IMR-90 (cell line): ENCODE measurements at regions not wholly inside any gene's neighbourhood (a gene's known extent, or its start where the extent isn't known, plus 50 kb on each side); places are given as distances from the start of the nearest gene placed in this dataset.

Experiments
- ATAC-seq: fragments of 200-7000 bp; cut with Tn5 transposase; 2 replicates; pipeline ENCODE4 v1.9.1; 2020; ENCODE audit warnings: low read depth, mild to moderate bottlenecking, moderate library complexity
- BruUV-seq: library from RNA; stranded (reverse); fragments of 400-500 nt; replicated peaks from 2 replicates; lab custom pipeline; 2021; lab: Mats Ljungman, UMichigan
- CTCF ChIA-PET: fragments of 300-600 bp; formaldehyde crosslinking; extraction: SDS; loops from one replicate; lab custom pipeline; 2021; ENCODE audit warnings: antibody characterized with exemption; lab: Yijun Ruan, JAX
- POLR2A ChIA-PET: fragments of 300-600 bp; sonication (Branson Sonifier 250); formaldehyde crosslinking; loops from one replicate; lab custom pipeline; 2022; ENCODE audit warnings: antibody characterized with exemption; ENCODE audit not compliant: unreplicated experiment; lab: Charles Lee
- DNase-seq: peaks from one replicate; pipeline ENCODE4 v3.0.0; 2013
- H2AFZ ChIP-seq: replicated peaks from 2 replicates; pipeline ENCODE3; 2013; ENCODE audit warnings: low read length, mild to moderate bottlenecking; ENCODE audit not compliant: poor library complexity
- H2AK5ac ChIP-seq: 2 replicates; pipeline ENCODE4 v1.6.1; 2013; ENCODE audit warnings: low read depth, low read length, inconsistent platforms
- H2AK9ac ChIP-seq: replicated peaks from 2 replicates; pipeline ENCODE3; 2013; ENCODE audit warnings: mild to moderate bottlenecking, low read depth, low read length, moderate library complexity; ENCODE audit not compliant: poor library complexity
- H2BK120ac ChIP-seq: 2 replicates; pipeline ENCODE4 v1.6.1; 2013; ENCODE audit warnings: low read depth, low read length, inconsistent platforms
- H2BK15ac ChIP-seq: 3 replicates; pipeline ENCODE4 v1.6.1; 2013; ENCODE audit warnings: low read depth, low read length, inconsistent platforms
- H2BK20ac ChIP-seq: 2 replicates; pipeline ENCODE4 v1.6.1; 2013; ENCODE audit warnings: low read depth, mild to moderate bottlenecking, inconsistent platforms, low read length, moderate library complexity
- H2BK5ac ChIP-seq: 2 replicates; pipeline ENCODE4 v1.6.1; 2013; ENCODE audit warnings: mild to moderate bottlenecking, low read depth, low read length, inconsistent platforms; ENCODE audit not compliant: poor library complexity, severe bottlenecking
- H3K14ac ChIP-seq: replicated peaks from 2 replicates; pipeline ENCODE4 v1.6.1; 2013; ENCODE audit warnings: low read depth, low read length, inconsistent platforms
- H3K18ac ChIP-seq: 2 replicates; pipeline ENCODE4 v1.6.1; 2013; ENCODE audit warnings: low read depth, low read length, control low read depth
- H3K23ac ChIP-seq: 2 replicates; pipeline ENCODE4 v1.6.1; 2013; ENCODE audit warnings: low read depth, low read length, inconsistent platforms
- H3K27ac ChIP-seq: 2 replicates; pipeline ENCODE4 v1.5.1; 2013; ENCODE audit warnings: mild to moderate bottlenecking, control low read depth, low read length; ENCODE audit not compliant: insufficient read depth
- H3K27me3 ChIP-seq: 2 replicates; pipeline ENCODE4 v1.6.1; 2013; ENCODE audit warnings: low read length; ENCODE audit not compliant: control insufficient read depth, insufficient read depth
- H3K36me3 ChIP-seq: 2 replicates; pipeline ENCODE4 v1.6.1; 2013; ENCODE audit warnings: low read length, mixed read lengths; ENCODE audit not compliant: control insufficient read depth, insufficient read depth
- H3K4ac ChIP-seq: 2 replicates; pipeline ENCODE4 v1.6.1; 2013; ENCODE audit warnings: low read depth, low read length, inconsistent platforms
- H3K4me1 ChIP-seq: 2 replicates; pipeline ENCODE4 v1.6.1; 2013; ENCODE audit warnings: low read length, mixed read lengths; ENCODE audit not compliant: control insufficient read depth, insufficient read depth
- H3K4me2 ChIP-seq: 2 replicates; pipeline ENCODE4 v1.6.1; 2013; ENCODE audit warnings: low read depth, mild to moderate bottlenecking, control low read depth, low read length, moderate library complexity
- H3K4me3 ChIP-seq: 2 replicates; pipeline ENCODE4 v1.5.1; 2013; ENCODE audit warnings: low read depth, mild to moderate bottlenecking, control low read depth, low read length, moderate library complexity; ENCODE audit not compliant: insufficient read depth
- H3K56ac ChIP-seq: 2 replicates; pipeline ENCODE4 v1.6.1; 2013; ENCODE audit warnings: low read length, inconsistent platforms; ENCODE audit not compliant: insufficient read depth; ENCODE audit errors: extremely low read depth
- H3K79me1 ChIP-seq, 2 experiments: 2 replicates each; pipeline ENCODE4 v1.6.1; 2013; ENCODE audit warnings: low read length in 2 of 2, inconsistent platforms in 1 of 2, low read depth in 1 of 2
- H3K9ac ChIP-seq: 2 replicates; pipeline ENCODE4 v1.6.1; 2013; ENCODE audit warnings: low read depth, low read length, control low read depth
- H3K9me1 ChIP-seq: 2 replicates; pipeline ENCODE4 v1.6.1; 2013; ENCODE audit warnings: low read length, inconsistent platforms; ENCODE audit not compliant: insufficient read depth
- H3K9me3 ChIP-seq: 2 replicates; pipeline ENCODE4 v1.6.1; 2013; ENCODE audit warnings: low read length; ENCODE audit not compliant: control insufficient read depth, insufficient read depth
- H4K20me1 ChIP-seq: 2 replicates; pipeline ENCODE4 v1.6.1; 2013; ENCODE audit warnings: low read length, inconsistent platforms; ENCODE audit not compliant: insufficient read depth
- H4K5ac ChIP-seq: 2 replicates; pipeline ENCODE4 v1.6.1; 2013; ENCODE audit warnings: mild to moderate bottlenecking, low read depth, low read length, control low read depth
- H4K8ac ChIP-seq, 2 experiments: 2 replicates each; pipeline ENCODE4 v1.6.1; 2013; ENCODE audit warnings: low read depth in 2 of 2, low read length in 2 of 2, control low read depth in 1 of 2, inconsistent platforms in 1 of 2
- H4K91ac ChIP-seq: 2 replicates; pipeline ENCODE4 v1.6.1; 2013; ENCODE audit warnings: low read depth, low read length, inconsistent platforms; ENCODE audit not compliant: insufficient read depth
- BHLHE40 ChIP-seq: fragments of 150-350 bp; IDR thresholded peaks from 2 replicates; pipeline ENCODE4 v1.6.1; 2016; ENCODE audit warnings: mild to moderate bottlenecking, low read depth, low read length
- CTCF ChIP-seq: conservative IDR thresholded peaks from 2 replicates; pipeline ENCODE4 v1.5.1; 2012; ENCODE audit warnings: mild to moderate bottlenecking, low read depth, low read length, improper control_type of control experiment
- FOS ChIP-seq: fragments of 150-350 bp; IDR thresholded peaks from 2 replicates; pipeline ENCODE4 v1.6.1; 2016; ENCODE audit warnings: low read depth, low read length
- MAZ ChIP-seq: IDR thresholded peaks from 2 replicates; pipeline ENCODE4 v1.6.1; 2012; ENCODE audit warnings: low read depth, mild to moderate bottlenecking, low read length, improper control_type of control experiment, moderate library complexity, borderline replicate concordance
- RCOR1 ChIP-seq: IDR thresholded peaks from 2 replicates; pipeline ENCODE4 v1.6.1; 2012; ENCODE audit warnings: mild to moderate bottlenecking, low read length, improper control_type of control experiment; ENCODE audit not compliant: insufficient replicate concordance
- SMC3 ChIP-seq: fragments of 150-350 bp; IDR thresholded peaks from 2 replicates; pipeline ENCODE4 v1.6.1; 2016; ENCODE audit warnings: low read depth, mild to moderate bottlenecking, antibody characterized with exemption, low read length, moderate library complexity
- WGBS, 2 experiments: methylation state at CpG; one replicate each; pipeline versions ENCODE4 v1.1.5 to v1.1.7; 2013; ENCODE audit warnings: missing lambda C conversion rate in 2 of 2; ENCODE audit not compliant: insufficient read length in 1 of 2; ENCODE audit errors: extremely low coverage in 2 of 2; 5-methylcytosine and 5-hydroxymethylcytosine counted together
- dilution Hi-C: fragments of 300-500 bp; cut with HindIII; formaldehyde crosslinking; loops from one replicate; pipeline ENCODE4 v1.14.3; 2018; ENCODE audit warnings: low sequenced_read_pairs; ENCODE audit not compliant: unreplicated experiment
- in situ Hi-C: fragments of 300-500 bp; cut with MboI; formaldehyde crosslinking; loops from 3 replicates; pipeline ENCODE4 v1.14.3; 2019; ENCODE audit warnings: low sequenced_read_pairs, inconsistent platforms, mixed read lengths
- intact Hi-C: fragments of 100-400 bp; cut with micrococcal nuclease; formaldehyde crosslinking; loops from 2 replicates; pipeline ENCODE4 v1.10.0; 2022

- Histone ChIP-seq H3K4me3 (no peak overlapping the region), H3K56ac (no peak overlapping the region), H4K20me1 (no peaks in the 10 kb centered on the region), H3K27ac (no peak overlapping the region), H3K9ac (no peak overlapping the region), H3K18ac (no peak overlapping the region), H3K4me1 (no peaks in the 10 kb centered on the region), H3K9me3 (peaks cover 11% of the 10 kb centered on the region; the same call in 1 of the 2 replicates), H4K91ac (no peak overlapping the region), H2AFZ (no peak overlapping the region), H3K36me3 (no peaks in the 10 kb centered on the region), H2AK9ac (no peak overlapping the region), H2BK5ac (no peak overlapping the region), H2BK20ac (no peak overlapping the region), H2BK120ac (no peak overlapping the region), H4K8ac (no peak overlapping the region), H3K4ac (no peak overlapping the region), H3K9me1 (no peaks in the 10 kb centered on the region), H3K23ac (no peak overlapping the region), H4K5ac (no peak overlapping the region), H3K4me2 (no peak overlapping the region), H3K14ac (no peak overlapping the region), H3K27me3 (no peaks in the 10 kb centered on the region), H2AK5ac (no peak overlapping the region), H3K79me1 (no peaks in the 10 kb centered on the region), H2BK15ac (no peak overlapping the region)
- no peak for ATAC-seq
- ChIA-PET POLR2A (no interaction called here), CTCF (no interaction called here)
- no TSS peak for BruUV-seq
- TF ChIP-seq CTCF (no peak), FOS (no peak), SMC3 (no peak), MAZ (no peak), BHLHE40 (no peak), RCOR1 (no peak)
- in situ Hi-C loops (no loop called here), intact Hi-C loops (no loop called here), dilution Hi-C loops (no loop called here)
- no CpG with 5 or more reads among the region's 2 CpGs for WGBS, 2 experiments
- DNase-seq: no peak
Observed at GRCh38 chr4:159823743-159824142, 720.9 kb downstream of the RAPGEF2 start.
